HCT116 (cell line): ENCODE measurements at regions not wholly inside any gene's neighbourhood (a gene's known extent, or its start where the extent isn't known, plus 50 kb on each side); places are given as distances from the start of the nearest gene placed in this dataset.

Experiments
- ATAC-seq: fragments of 200-7000 bp; cut with Tn5 transposase; 2 replicates; pipeline ENCODE4 v1.9.1; 2020; ENCODE audit warnings: mild to moderate bottlenecking, moderate library complexity
- BruUV-seq: library from RNA; stranded (reverse); fragments of 400-500 nt; replicated peaks from 2 replicates; lab custom pipeline; 2021; lab: Mats Ljungman, UMichigan
- CTCF ChIA-PET: fragments of 300-600 bp; sonication (Branson Sonifier 250); formaldehyde crosslinking; loops from one replicate; lab custom pipeline; 2021; ENCODE audit warnings: antibody characterized with exemption; lab: Charles Lee
- POLR2A ChIA-PET: fragments of 300-600, 350-600 bp; sonication (Branson Sonifier 250); formaldehyde crosslinking; loops from one replicate; lab custom pipeline; 2021; ENCODE audit warnings: antibody characterized with exemption; lab: Charles Lee
- RAD21 ChIA-PET, 2 experiments: fragments of 300-600 bp; sonication (Branson Sonifier 250); formaldehyde crosslinking; loops; one replicate each; lab custom pipeline; 2023; ENCODE audit warnings: low total read pairs in 2 of 2; ENCODE audit not compliant: uncharacterized antibody in 2 of 2, unreplicated experiment in 2 of 2, low non-redundant PET in 1 of 2; lab: Charles Lee
- DNase-seq: peaks from one replicate; pipeline ENCODE4 v3.0.0-alpha.2; 2010; ENCODE audit warnings: low read depth, low spot score
- H2AFZ ChIP-seq: fragments of 200-600 bp; shearing (Covaris generic), sonication (generic); 2 replicates; pipeline ENCODE4 v1.6.1; 2017; ENCODE audit warnings: low read depth, mixed run types, mixed read lengths, antibody characterized with exemption, low read length; ENCODE audit not compliant: poor library complexity, severe bottlenecking
- H3K27ac ChIP-seq: 2 replicates; pipeline ENCODE4 v1.5.1; 2012; ENCODE audit warnings: low read depth, low read length
- H3K27me3 ChIP-seq: fragments of 200-600 bp; sonication (generic); 2 replicates; pipeline ENCODE4 v1.6.1; 2016; ENCODE audit warnings: mixed run types, low read length, mixed read lengths; ENCODE audit not compliant: insufficient read depth
- H3K36me3 ChIP-seq, 2 experiments: fragments of 200-500 bp in 1 of 2; fragments of 200-600 bp in 1 of 2; sonication (Bioruptor generic) in 1 of 2; sonication (generic) in 1 of 2; 2 replicates each; pipeline versions ENCODE4 v1.5.1 to v1.6.1; 2014 to 2016; ENCODE audit warnings: low read length in 2 of 2, inconsistent platforms in 1 of 2, mixed read lengths in 1 of 2, mixed run types in 1 of 2; ENCODE audit not compliant: insufficient read depth in 2 of 2, control insufficient read depth in 1 of 2
- H3K4me1 ChIP-seq, 2 experiments: fragments of 200-600 bp in 1 of 2; sonication (generic) in 1 of 2; 2 replicates each; pipeline versions ENCODE4 v1.5.1 to v1.6.1; 2012 to 2017; ENCODE audit warnings: low read length in 2 of 2, inconsistent platforms in 1 of 2, mild to moderate bottlenecking in 1 of 2, mixed read lengths in 1 of 2, mixed run types in 1 of 2, moderate library complexity in 1 of 2; ENCODE audit not compliant: insufficient read depth in 2 of 2, control insufficient read depth in 1 of 2
- H3K4me2 ChIP-seq: fragments of 200-600 bp; sonication (generic); 2 replicates; pipeline ENCODE4 v1.6.1; 2017; ENCODE audit warnings: mixed run types, low read length, mixed read lengths
- H3K4me3 ChIP-seq, 2 experiments: fragments of 200-600 bp in 1 of 2; sonication (generic) in 1 of 2; replicated peaks in 1 of 2; 2 replicates each; pipeline ENCODE4 v1.5.1; 2011 to 2016; ENCODE audit warnings: low read length in 2 of 2, control low read depth in 1 of 2, low read depth in 1 of 2, mild to moderate bottlenecking in 1 of 2, mixed read lengths in 1 of 2, mixed run types in 1 of 2
- H3K79me2 ChIP-seq: fragments of 200-600 bp; sonication (generic); 2 replicates; pipeline ENCODE4 v1.6.1; 2017; ENCODE audit warnings: mild to moderate bottlenecking, mixed run types, low read length, moderate library complexity, mixed read lengths; ENCODE audit not compliant: insufficient read depth
- H3K9ac ChIP-seq: fragments of 200-600 bp; sonication (generic); 2 replicates; pipeline ENCODE4 v1.6.1; 2016; ENCODE audit warnings: low read length, mixed read lengths
- H3K9me2 ChIP-seq: fragments of 200-600 bp; sonication (generic), shearing (Covaris generic); 2 replicates; pipeline ENCODE4 v1.6.1; 2017; ENCODE audit warnings: mixed run types, mild to moderate bottlenecking, moderate library complexity; ENCODE audit not compliant: insufficient read depth
- H3K9me3 ChIP-seq, 2 experiments: fragments of 200-500 bp in 1 of 2; fragments of 200-600 bp in 1 of 2; sonication (Bioruptor generic) in 1 of 2; sonication (generic) in 1 of 2; 2 replicates each; pipeline ENCODE4 v1.6.1; 2014 to 2017; ENCODE audit warnings: low read length in 2 of 2, mixed read lengths in 2 of 2, inconsistent platforms in 1 of 2, low read depth in 1 of 2, mild to moderate bottlenecking in 1 of 2, mixed run types in 1 of 2, moderate library complexity in 1 of 2; ENCODE audit not compliant: control insufficient read depth in 1 of 2, insufficient read depth in 1 of 2
- H4K20me1 ChIP-seq: fragments of 200-600 bp; sonication (generic), shearing (Covaris generic); 2 replicates; pipeline ENCODE4 v1.6.1; 2017; ENCODE audit warnings: mixed run types, mild to moderate bottlenecking, moderate library complexity; ENCODE audit not compliant: insufficient read depth
- ATF3 ChIP-seq: IDR thresholded peaks from 2 replicates; pipeline ENCODE4 v1.6.1; 2012
- CEBPB ChIP-seq: IDR thresholded peaks from 2 replicates; pipeline ENCODE4 v1.6.1; 2012; ENCODE audit warnings: low read depth
- CTCF ChIP-seq, 3 experiments: fragments of 200-600 bp in 1 of 3; sonication (generic) in 1 of 3; IDR thresholded peaks in 2 of 3; conservative IDR thresholded peaks in 1 of 3; 2 replicates each; pipeline ENCODE4 v1.5.1; 2012 to 2017; ENCODE audit warnings: low read depth in 2 of 3, low read length in 2 of 3, antibody characterized with exemption in 1 of 3, borderline replicate concordance in 1 of 3, control low read depth in 1 of 3, mild to moderate bottlenecking in 1 of 3, mixed read lengths in 1 of 3, mixed run types in 1 of 3, moderate library complexity in 1 of 3; ENCODE audit not compliant: insufficient read depth in 1 of 3
- EGR1 ChIP-seq: IDR thresholded peaks from 2 replicates; pipeline ENCODE4 v1.6.1; 2012; ENCODE audit warnings: low read depth
- ELF1 ChIP-seq: IDR thresholded peaks from 2 replicates; pipeline ENCODE4 v1.6.1; 2012; ENCODE audit warnings: low read depth, borderline replicate concordance
- EZH2 ChIP-seq: fragments of 200-600 bp; sonication (generic); IDR thresholded peaks from 2 replicates; pipeline ENCODE4 v1.6.1; 2017; ENCODE audit warnings: antibody characterized with exemption, mixed run types
- EZH2phosphoT487 ChIP-seq: fragments of 200-600 bp; IDR thresholded peaks from 2 replicates; pipeline ENCODE4 v1.6.1; 2018; ENCODE audit warnings: antibody characterized with exemption, borderline replicate concordance
- FOSL1 ChIP-seq: IDR thresholded peaks from 2 replicates; pipeline ENCODE4 v1.6.1; 2012; ENCODE audit warnings: low read depth
- JUND ChIP-seq: IDR thresholded peaks from 2 replicates; pipeline ENCODE4 v1.6.1; 2012
- POLR2AphosphoS5 ChIP-seq: IDR thresholded peaks from 2 replicates; pipeline ENCODE4 v1.6.1; 2011; ENCODE audit warnings: mild to moderate bottlenecking, low read depth, low read length, moderate library complexity
- RAD21 ChIP-seq: IDR thresholded peaks from 2 replicates; pipeline ENCODE4 v1.6.1; 2012; ENCODE audit warnings: low read depth, mild to moderate bottlenecking
- SP1 ChIP-seq: IDR thresholded peaks from 2 replicates; pipeline ENCODE4 v1.6.1; 2012; ENCODE audit warnings: low read depth
- SRF ChIP-seq: IDR thresholded peaks from 2 replicates; pipeline ENCODE4 v1.6.1; 2012; ENCODE audit warnings: low read depth
- YY1 ChIP-seq: IDR thresholded peaks from 2 replicates; pipeline ENCODE4 v1.6.1; 2011; ENCODE audit warnings: low read length, low read depth, moderate library complexity, mild to moderate bottlenecking; ENCODE audit not compliant: insufficient replicate concordance; ENCODE audit errors: extremely low read depth
- ZFX ChIP-seq: fragments of 450-650 bp; IDR thresholded peaks from 2 replicates; pipeline ENCODE4 v1.6.1; 2017
- ZNF274 ChIP-seq: fragments of 200-500 bp; sonication (Bioruptor generic); IDR thresholded peaks from 2 replicates; pipeline ENCODE4 v1.6.1; 2014; ENCODE audit warnings: mild to moderate bottlenecking, low read depth, low read length, inconsistent platforms
- intact Hi-C: fragments of 100-400 bp; cut with micrococcal nuclease; formaldehyde crosslinking; loops from 2 replicates; pipeline ENCODE4 v1.10.0; 2022

- BruUV-seq: no TSS peak
- Histone ChIP-seq H2AFZ (no peak overlapping the region), H4K20me1 (no peaks in the 10 kb centered on the region), H3K27ac (no peak overlapping the region), H3K9me3 (no peaks in the 10 kb centered on the region), H3K36me3 (no peaks in the 10 kb centered on the region), H3K4me1 (no peaks in the 10 kb centered on the region), H3K4me2 (no peak overlapping the region), H3K9me2 (no peaks in the 10 kb centered on the region), H3K27me3 (no peaks in the 10 kb centered on the region), H3K9ac (no peak overlapping the region), H3K79me2 (no peaks in the 10 kb centered on the region), H3K4me3 (no peak overlapping the region)
- POLR2A ChIA-PET: no interaction called here
- intact Hi-C loops: no loop called here
- CTCF ChIA-PET: no interaction called here
- TF ChIP-seq JUND: no peak
- TF ChIP-seq ATF3: no peak
- no peak for TF ChIP-seq ELF1
- TF ChIP-seq SRF: no peak
- no peak for TF ChIP-seq EZH2phosphoT487
- TF ChIP-seq YY1: no peak
- no peak for TF ChIP-seq FOSL1
- TF ChIP-seq POLR2AphosphoS5: no peak
- no peak for TF ChIP-seq CEBPB
- no peak for TF ChIP-seq RAD21
- TF ChIP-seq EZH2: no peak
- no peak for TF ChIP-seq ZFX
- TF ChIP-seq ZNF274: no peak
- no peak for TF ChIP-seq EGR1
- no peak for TF ChIP-seq CTCF (IDR thresholded peaks at IDR 0.05 in 2 of 3, conservative IDR thresholded peaks at IDR 0.05 in 1 of 3; ENCODE audit: borderline replicate concordance in 1 of 3, insufficient read depth in 1 of 3, low read depth in 2 of 3, low read length in 2 of 3)
- no peak for TF ChIP-seq SP1
- no peak for ATAC-seq
- RAD21 ChIA-PET: no interaction called here
- DNase-seq: no peak
These were observed 56.6 kb upstream of the TNIK start for GRCh38 chr3:171516765-171517164.
